GM18867 (cell line): ENCODE measurements at regions not wholly inside any gene's neighbourhood (a gene's known extent, or its start where the extent isn't known, plus 50 kb on each side); places are given as distances from the start of the nearest gene placed in this dataset.
"Not testable (repeated sequence)": the region's sequence is repeated elsewhere in the genome, so short reads cannot be mapped to it uniquely, and the experiment has no call there.

ENCODE experiments used
- ATAC-seq: cut with Tn5 transposase; IDR thresholded peaks from one replicate; pipeline ENCODE4 v1.9.1; 2021; ENCODE audit warnings: mild to moderate bottlenecking, moderate library complexity; ENCODE audit not compliant: unreplicated experiment

GRCh38 chr6:139698526-139699176 is 324.2 kb upstream of the CITED2 start:
- ATAC-seq = no peak

- ATAC-seq = not testable (repeated sequence)
Observed at GRCh38 chr6:139697856-139698255, 323.4 kb upstream of the CITED2 start.

- ATAC-seq = not testable (repeated sequence)
Observed at GRCh38 chr6:139696991-139697390, 322.5 kb upstream of the CITED2 start.

- ATAC-seq = no peak
Observed at GRCh38 chr6:139695361-139695760, 320.9 kb upstream of the CITED2 start.

GRCh38 chr6:139693735-139694134 is 319.3 kb upstream of the CITED2 start:
- ATAC-seq = no peak

- no peak for ATAC-seq
Observed at GRCh38 chr6:139690007-139690406, 315.6 kb upstream of the CITED2 start.

GRCh38 chr6:139687055-139687454 is 312.6 kb upstream of the CITED2 start:
- no peak for ATAC-seq

- ATAC-seq = no peak
Observed at GRCh38 chr6:139686308-139686707, 311.9 kb upstream of the CITED2 start.

GRCh38 chr6:139685009-139685408 is 310.6 kb upstream of the CITED2 start:
- ATAC-seq = no peak

- ATAC-seq = no peak
Observed at GRCh38 chr6:139680819-139681218, 306.4 kb upstream of the CITED2 start.

GRCh38 chr6:139679516-139680179 is 305.2 kb upstream of the CITED2 start:
- no peak for ATAC-seq

GRCh38 chr6:139676718-139677117 is 302.3 kb upstream of the CITED2 start:
- no peak for ATAC-seq

GRCh38 chr6:139666284-139666683 is 291.8 kb upstream of the CITED2 start:
- ATAC-seq = no peak

GRCh38 chr6:139663996-139664395 is 289.5 kb upstream of the CITED2 start:
- ATAC-seq = no peak

GRCh38 chr6:139659711-139660110 is 285.3 kb upstream of the CITED2 start:
- ATAC-seq = no peak

- no peak for ATAC-seq
Observed at GRCh38 chr6:139659196-139659595, 284.7 kb upstream of the CITED2 start.

- ATAC-seq = no peak
Observed at GRCh38 chr6:139657119-139657518, 282.7 kb upstream of the CITED2 start.

- no peak for ATAC-seq
Observed at GRCh38 chr6:139655783-139656705, 281.6 kb upstream of the CITED2 start.

- ATAC-seq = no peak
Observed at GRCh38 chr6:139654888-139655782, 280.7 kb upstream of the CITED2 start.

GRCh38 chr6:139654309-139654708 is 279.9 kb upstream of the CITED2 start:
- no peak for ATAC-seq

- ATAC-seq = no peak
Observed at GRCh38 chr6:139653111-139653510, 278.7 kb upstream of the CITED2 start.
